Lower lobe of right lung (tissue), 2 donors: ENCODE measurements at regions not wholly inside any gene's neighbourhood (a gene's known extent, or its start where the extent isn't known, plus 50 kb on each side); places are given as distances from the start of the nearest gene placed in this dataset.
A peak's percentile ranks its signal among the peaks of the same experiment; 100 is the strongest.

ENCODE experiments used
- ATAC-seq, 2 donors: fragments of 200-7000 bp; cut with Tn5 transposase; one replicate each; pipeline ENCODE4 v1.9.1; 2020 to 2022; ENCODE audit warnings: mild to moderate bottlenecking in 2 of 2, moderate library complexity in 2 of 2
- DNase-seq: peaks from one replicate; pipeline ENCODE4 v3.0.0-alpha.2; 2020
- H3K27ac ChIP-seq: fragments of 200-600 bp; one replicate; pipeline ENCODE4 v1.8.0; 2022
- H3K27me3 ChIP-seq: fragments of 200-600 bp; one replicate; pipeline ENCODE4 v1.8.0; 2022; ENCODE audit warnings: low read depth
- H3K36me3 ChIP-seq: fragments of 200-600 bp; one replicate; pipeline ENCODE4 v1.8.0; 2022; ENCODE audit warnings: mild to moderate bottlenecking
- H3K4me1 ChIP-seq: fragments of 200-600 bp; one replicate; pipeline ENCODE4 v1.8.0; 2022
- H3K4me3 ChIP-seq: fragments of 200-600 bp; one replicate; pipeline ENCODE4 v1.8.0; 2022; ENCODE audit warnings: mild to moderate bottlenecking
- H3K9me3 ChIP-seq: fragments of 200-600 bp; one replicate; pipeline ENCODE4 v1.8.0; 2022
- intact Hi-C: fragments of 100-400 bp; cut with DNase I; formaldehyde crosslinking; loops from one replicate; pipeline ENCODE4 v1.11.0; 2022
- TF ChIP-seq, protein P1 (sequence below): fragments of 200-600 bp; IDR thresholded peaks from one replicate; pipeline ENCODE4 v1.8.0; 2022; ENCODE audit warnings: antibody characterized with exemption, mild to moderate bottlenecking
- donor health status: DM: no; HTN: yes; CAD: no; lungs with severe emphysema.

DNA sequence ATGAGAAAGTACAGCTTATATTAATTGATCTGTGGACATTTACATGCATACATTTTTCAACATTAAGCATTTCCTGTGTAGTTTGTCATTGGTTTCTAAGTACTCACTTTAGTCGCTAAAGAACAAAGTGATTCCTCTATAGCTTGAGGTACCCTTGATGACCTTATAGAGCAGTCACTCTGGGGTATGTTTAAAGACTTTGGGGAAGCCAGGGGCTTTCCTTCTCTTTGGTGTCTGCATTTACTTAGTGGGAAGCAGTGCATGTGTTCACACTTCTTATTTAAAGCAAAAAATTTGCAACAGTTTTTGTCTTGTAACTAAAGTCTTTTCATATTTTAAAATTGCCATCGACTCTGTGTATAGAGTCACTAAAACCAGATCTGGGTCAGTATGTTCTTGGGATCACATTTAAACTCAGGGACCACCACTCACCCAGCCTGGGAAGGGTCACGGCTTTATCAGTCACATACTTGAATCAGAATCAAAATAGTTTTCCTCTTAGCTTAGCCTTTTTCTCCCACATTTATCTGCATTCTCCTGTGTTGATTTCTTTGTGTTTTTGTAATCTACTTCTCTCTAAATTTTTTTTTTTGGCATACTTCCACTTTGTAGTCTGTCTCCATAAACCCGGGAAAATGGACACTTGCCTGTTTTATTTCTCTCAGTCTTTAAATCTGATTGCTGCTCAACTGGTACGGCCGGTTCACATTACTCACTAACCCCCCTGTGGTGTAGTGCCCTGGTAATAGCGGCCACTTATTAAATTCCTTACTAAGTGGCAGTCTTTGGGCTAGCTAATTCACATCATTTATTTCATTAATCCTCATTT is 143.9 kb upstream of the FBN2 start:
- no peak overlapping the region for H3K27ac ChIP-seq
- ATAC-seq (peak in 1 of 2 donors; percentile 50), DNase-seq (no peak)
- H3K9me3 ChIP-seq, result no peaks in the 10 kb centered on the region
- H3K4me1 ChIP-seq, result no peaks in the 10 kb centered on the region
- intact Hi-C loops, result no loop called here
- TF ChIP-seq, protein P1, sequence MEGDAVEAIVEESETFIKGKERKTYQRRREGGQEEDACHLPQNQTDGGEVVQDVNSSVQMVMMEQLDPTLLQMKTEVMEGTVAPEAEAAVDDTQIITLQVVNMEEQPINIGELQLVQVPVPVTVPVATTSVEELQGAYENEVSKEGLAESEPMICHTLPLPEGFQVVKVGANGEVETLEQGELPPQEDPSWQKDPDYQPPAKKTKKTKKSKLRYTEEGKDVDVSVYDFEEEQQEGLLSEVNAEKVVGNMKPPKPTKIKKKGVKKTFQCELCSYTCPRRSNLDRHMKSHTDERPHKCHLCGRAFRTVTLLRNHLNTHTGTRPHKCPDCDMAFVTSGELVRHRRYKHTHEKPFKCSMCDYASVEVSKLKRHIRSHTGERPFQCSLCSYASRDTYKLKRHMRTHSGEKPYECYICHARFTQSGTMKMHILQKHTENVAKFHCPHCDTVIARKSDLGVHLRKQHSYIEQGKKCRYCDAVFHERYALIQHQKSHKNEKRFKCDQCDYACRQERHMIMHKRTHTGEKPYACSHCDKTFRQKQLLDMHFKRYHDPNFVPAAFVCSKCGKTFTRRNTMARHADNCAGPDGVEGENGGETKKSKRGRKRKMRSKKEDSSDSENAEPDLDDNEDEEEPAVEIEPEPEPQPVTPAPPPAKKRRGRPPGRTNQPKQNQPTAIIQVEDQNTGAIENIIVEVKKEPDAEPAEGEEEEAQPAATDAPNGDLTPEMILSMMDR, result no peak
- H3K36me3 ChIP-seq, result no peaks in the 10 kb centered on the region
- no peaks in the 10 kb centered on the region for H3K27me3 ChIP-seq
- no peak overlapping the region for H3K4me3 ChIP-seq

DNA sequence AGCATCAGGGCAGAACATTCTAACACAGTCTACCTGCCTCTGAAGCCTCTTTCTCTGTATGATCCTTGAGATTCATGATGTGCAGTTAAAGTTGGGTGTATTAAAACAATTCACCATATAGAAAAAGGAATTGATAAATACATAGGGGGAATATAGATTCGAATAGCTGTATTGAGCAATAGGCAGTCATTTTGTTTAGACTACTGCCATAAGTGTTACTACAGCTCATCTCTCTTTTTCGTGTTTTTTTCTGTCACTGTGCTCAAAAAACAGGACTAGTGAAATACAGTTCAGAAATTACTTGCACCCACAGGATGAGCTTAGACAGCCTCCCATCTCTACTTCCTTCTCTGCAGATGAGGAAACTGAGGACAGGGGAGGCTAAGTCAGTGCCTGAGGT is 144.6 kb upstream of the FBN2 start:
- Histone ChIP-seq H3K4me1 (no peaks in the 10 kb centered on the region), H3K27ac (no peak overlapping the region), H3K27me3 (no peaks in the 10 kb centered on the region), H3K36me3 (no peaks in the 10 kb centered on the region), H3K4me3 (no peak overlapping the region), H3K9me3 (no peaks in the 10 kb centered on the region)
- intact Hi-C loops, result no loop called here
- TF ChIP-seq, protein P1, result no peak
- ATAC-seq (no peak), DNase-seq (no peak)

DNA sequence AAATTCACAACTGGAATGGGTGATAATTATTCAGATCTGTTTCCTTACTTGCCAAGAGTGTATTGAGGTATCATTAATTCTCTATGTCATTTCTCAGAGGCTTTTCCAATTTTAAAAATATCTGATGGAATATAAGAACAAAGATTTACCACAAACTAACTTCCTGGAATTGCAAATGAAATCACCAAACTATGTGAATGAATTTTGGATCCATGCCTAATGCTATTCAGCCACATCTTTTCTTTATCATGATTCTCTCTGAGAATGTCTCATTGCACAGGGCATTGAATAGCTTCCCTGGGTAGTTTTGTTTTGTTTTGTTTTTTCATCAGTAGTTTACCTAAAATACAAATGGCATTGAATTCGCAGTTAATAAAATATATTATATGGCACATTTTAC is 146.9 kb upstream of the FBN2 start:
- TF ChIP-seq, protein P1, result no peak
- no peak for DNase-seq
- no peaks in the 10 kb centered on the region for H3K9me3 ChIP-seq

DNA sequence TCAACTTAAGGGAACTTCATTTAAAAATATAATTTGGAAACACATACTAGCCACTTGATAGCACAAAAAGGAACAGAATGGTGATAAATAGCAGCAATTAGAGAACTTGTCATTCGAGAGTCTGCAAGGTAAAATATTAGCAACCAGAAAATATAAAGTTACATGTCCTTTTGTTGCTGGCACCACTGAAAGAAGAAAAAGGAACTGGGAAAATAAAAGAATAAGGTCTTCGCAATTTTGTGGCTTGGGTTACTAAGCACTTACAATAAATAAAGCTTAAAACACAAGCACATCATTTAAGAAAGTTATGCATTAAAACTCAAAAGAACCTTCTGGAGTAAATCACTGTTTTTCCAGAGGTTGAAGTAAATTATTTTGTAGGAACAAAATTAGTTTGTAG is 149.9 kb upstream of the FBN2 start:
- Histone ChIP-seq H3K4me3 (no peak overlapping the region), H3K4me1 (no peaks in the 10 kb centered on the region), H3K36me3 (no peaks in the 10 kb centered on the region), H3K27me3 (no peaks in the 10 kb centered on the region), H3K27ac (no peak overlapping the region), H3K9me3 (no peaks in the 10 kb centered on the region)
- no peak for DNase-seq
- intact Hi-C loops, result no loop called here
- no peak for ATAC-seq
- TF ChIP-seq, protein P1, result no peak

More for the DNA sequence above, 146.9 kb upstream of the FBN2 start:
- intact Hi-C loops, result no loop called here
- H3K4me3 ChIP-seq, result no peak overlapping the region
- no peaks in the 10 kb centered on the region for H3K27me3 ChIP-seq
- ATAC-seq, result no peak
- no peak overlapping the region for H3K27ac ChIP-seq
- H3K4me1 ChIP-seq, result no peaks in the 10 kb centered on the region
- H3K36me3 ChIP-seq, result no peaks in the 10 kb centered on the region

DNA sequence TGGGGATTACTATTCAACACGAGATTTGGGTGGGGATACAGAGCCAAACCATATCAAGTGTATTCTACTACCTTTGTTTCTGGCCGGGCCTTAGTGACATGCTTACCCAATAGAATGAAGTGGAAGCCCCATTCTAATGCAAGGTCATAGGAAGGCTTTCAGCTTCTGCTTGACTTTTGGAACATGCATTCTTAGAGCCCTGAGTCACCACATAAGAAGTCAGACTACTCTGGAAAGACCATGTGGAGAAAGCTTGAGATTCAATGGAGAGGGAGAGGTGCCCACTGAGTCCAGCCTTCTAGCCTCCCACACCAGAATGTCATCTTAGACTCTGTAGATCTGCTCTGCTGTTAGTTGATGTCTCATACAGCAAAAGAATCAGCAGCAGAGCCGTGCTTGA is 155.7 kb upstream of the FBN2 start:
- Histone ChIP-seq H3K36me3 (no peaks in the 10 kb centered on the region), H3K4me3 (no peak overlapping the region), H3K27ac (no peak overlapping the region), H3K9me3 (no peaks in the 10 kb centered on the region), H3K4me1 (no peaks in the 10 kb centered on the region), H3K27me3 (no peaks in the 10 kb centered on the region)
- no peak for DNase-seq
- intact Hi-C loops, result no loop called here
- ATAC-seq, result no peak
- TF ChIP-seq, protein P1, result no peak
